Adrenal gland (tissue), 9 donors: ENCODE measurements at regions not wholly inside any gene's neighbourhood (a gene's known extent, or its start where the extent isn't known, plus 50 kb on each side); places are given as distances from the start of the nearest gene placed in this dataset.
"Not testable (repeated sequence)": the region's sequence is repeated elsewhere in the genome, so short reads cannot be mapped to it uniquely, and the experiment has no call there.

Source experiments
- DNase-seq, 7 donors: peaks; one replicate each; pipeline ENCODE4 v3.0.0-alpha.2; 2019 to 2020
- H3K27ac ChIP-seq, 5 donors: fragments of 200-600 bp; sonication (generic) in 4 of 5; 1 replicate in 3 of 5; 2 replicates in 2 of 5; pipeline versions ENCODE4 v1.5.1 to v1.8.0; 2016 to 2020; ENCODE audit warnings: mild to moderate bottlenecking in 1 of 5
- H3K27me3 ChIP-seq: fragments of 200-600 bp; 2 replicates; pipeline ENCODE4 v1.8.0; 2021
- H3K36me3 ChIP-seq, 2 donors: fragments of 200-600 bp; replicated peaks in 1 of 2; 1 replicate in 1 of 2; 2 replicates in 1 of 2; pipeline versions ENCODE4 v1.5.1 to v1.8.0; 2018 to 2022
- H3K4me1 ChIP-seq, 2 donors: fragments of 200-600 bp; replicated peaks in 1 of 2; 1 replicate in 1 of 2; 2 replicates in 1 of 2; pipeline versions ENCODE4 v1.5.1 to v1.8.0; 2018 to 2021
- H3K4me3 ChIP-seq, 4 donors: fragments of 200-600 bp; sonication (generic) in 3 of 4; one replicate each; pipeline ENCODE4 v1.5.1; 2016 to 2018
- H3K9me3 ChIP-seq, 3 donors: fragments of 200-600 bp; sonication (generic) in 1 of 3; replicated peaks in 1 of 3; 1 replicate in 2 of 3; 2 replicates in 1 of 3; pipeline versions ENCODE4 v1.5.1 to v1.8.0; 2016 to 2021
- POLR2A ChIP-seq, 2 donors: fragments of 450-650 bp; IDR thresholded peaks; one replicate each; pipeline ENCODE4 v1.6.1; 2017; ENCODE audit warnings: antibody characterized with exemption in 2 of 2, mild to moderate bottlenecking in 2 of 2, moderate library complexity in 1 of 2
- WGBS, 4 donors: extraction: QIAGEN DNeasy Blood & Tissue Kit in 2 of 4; methylation state at CpG; one replicate each; pipeline versions ENCODE4 v1.1.5 to v1.1.7; 2013 to 2017; 5-methylcytosine and 5-hydroxymethylcytosine counted together
- intact Hi-C, 2 donors: fragments of 100-400 bp; cut with DNase I; formaldehyde crosslinking; loops; one replicate each; pipeline versions ENCODE4 v1.14.1 to v1.15.0; 2022 to 2023
- TF ChIP-seq, protein P1 (sequence below), 6 experiments: fragments of 450-650 bp in 4 of 6; fragments of 200-600 bp in 2 of 6; sonication (generic) in 1 of 6; IDR thresholded peaks; 1 replicate in 5 of 6; 2 replicates in 1 of 6; pipeline versions ENCODE4 v1.5.1 to v1.8.0; 2016 to 2021; ENCODE audit warnings: antibody characterized with exemption in 6 of 6, mild to moderate bottlenecking in 2 of 6, moderate library complexity in 1 of 6
- donor health status: healthy with polysubstance abuse.
- donor health status: Bipolar disorder and iron deficiency.
- donor health status: DM: yes; HTN: yes; CAD: no.
- donor health status: DM: no; HTN: no; CAD: no.
- donor health status: DM: no; HTN: no; CAD: no.

DNA sequence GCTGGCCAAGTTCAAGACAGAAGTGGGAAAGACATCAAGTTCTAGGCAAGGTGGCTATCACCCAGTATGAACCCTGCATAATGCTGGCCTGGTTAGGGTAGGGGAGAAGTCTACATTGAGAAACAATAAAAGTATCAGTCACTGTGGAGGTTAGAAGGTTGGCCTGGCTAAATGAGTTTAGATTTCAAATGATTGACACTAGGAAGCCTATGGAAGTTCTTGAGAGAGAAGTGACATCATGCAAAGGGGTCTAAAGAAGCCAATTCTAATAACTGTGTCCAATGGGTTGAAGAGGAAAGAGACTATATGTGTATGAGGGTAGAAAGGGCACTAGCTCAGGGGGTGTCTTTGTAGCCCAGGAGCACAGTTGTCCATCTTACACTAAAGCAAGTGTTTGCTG, 98.5 kb upstream of the MBIP start:
- Histone ChIP-seq H3K9me3 (no peaks in the 10 kb centered on the region), H3K4me1 (no peaks in the 10 kb centered on the region), H3K27me3 (no peaks in the 10 kb centered on the region), H3K27ac (no peak overlapping the region), H3K36me3 (no peaks in the 10 kb centered on the region), H3K4me3 (no peak overlapping the region)
- no peak for TF ChIP-seq POLR2A (IDR thresholded peaks at IDR 0.05)
- TF ChIP-seq, protein P1, sequence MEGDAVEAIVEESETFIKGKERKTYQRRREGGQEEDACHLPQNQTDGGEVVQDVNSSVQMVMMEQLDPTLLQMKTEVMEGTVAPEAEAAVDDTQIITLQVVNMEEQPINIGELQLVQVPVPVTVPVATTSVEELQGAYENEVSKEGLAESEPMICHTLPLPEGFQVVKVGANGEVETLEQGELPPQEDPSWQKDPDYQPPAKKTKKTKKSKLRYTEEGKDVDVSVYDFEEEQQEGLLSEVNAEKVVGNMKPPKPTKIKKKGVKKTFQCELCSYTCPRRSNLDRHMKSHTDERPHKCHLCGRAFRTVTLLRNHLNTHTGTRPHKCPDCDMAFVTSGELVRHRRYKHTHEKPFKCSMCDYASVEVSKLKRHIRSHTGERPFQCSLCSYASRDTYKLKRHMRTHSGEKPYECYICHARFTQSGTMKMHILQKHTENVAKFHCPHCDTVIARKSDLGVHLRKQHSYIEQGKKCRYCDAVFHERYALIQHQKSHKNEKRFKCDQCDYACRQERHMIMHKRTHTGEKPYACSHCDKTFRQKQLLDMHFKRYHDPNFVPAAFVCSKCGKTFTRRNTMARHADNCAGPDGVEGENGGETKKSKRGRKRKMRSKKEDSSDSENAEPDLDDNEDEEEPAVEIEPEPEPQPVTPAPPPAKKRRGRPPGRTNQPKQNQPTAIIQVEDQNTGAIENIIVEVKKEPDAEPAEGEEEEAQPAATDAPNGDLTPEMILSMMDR (IDR thresholded peaks at IDR 0.05): no peak
- intact Hi-C loops: no loop called here
- DNase-seq: no peak

DNA sequence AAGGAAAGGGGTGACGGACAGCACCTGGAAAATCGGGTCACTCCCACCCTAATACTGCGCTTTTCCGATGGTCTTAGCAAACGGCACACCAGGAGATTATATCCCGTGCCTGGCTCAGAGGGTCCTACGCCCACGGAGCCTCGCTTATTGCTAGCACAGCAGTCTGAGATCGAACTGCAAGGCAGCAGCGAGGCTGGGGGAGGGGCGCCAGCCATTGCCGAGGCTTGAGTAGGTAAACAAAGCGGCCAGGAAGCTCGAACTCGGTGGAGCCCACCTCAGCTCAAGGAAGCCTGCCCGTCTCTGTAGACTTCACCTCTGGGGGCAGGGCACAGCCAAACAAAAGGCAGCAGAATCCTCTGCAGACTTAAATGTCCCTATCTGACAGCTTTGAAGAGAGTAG, 91.5 kb upstream of the MBIP start:
- H3K9me3 ChIP-seq, H3K36me3 ChIP-seq, H3K27me3 ChIP-seq, intact Hi-C loops, H3K4me3 ChIP-seq, H3K27ac ChIP-seq, DNase-seq, H3K4me1 ChIP-seq: not testable (repeated sequence)
- WGBS, 4 donors: 67 to 89% (median 84%) methylated on average over 12 to 17 of the region's 17 CpGs

DNA sequence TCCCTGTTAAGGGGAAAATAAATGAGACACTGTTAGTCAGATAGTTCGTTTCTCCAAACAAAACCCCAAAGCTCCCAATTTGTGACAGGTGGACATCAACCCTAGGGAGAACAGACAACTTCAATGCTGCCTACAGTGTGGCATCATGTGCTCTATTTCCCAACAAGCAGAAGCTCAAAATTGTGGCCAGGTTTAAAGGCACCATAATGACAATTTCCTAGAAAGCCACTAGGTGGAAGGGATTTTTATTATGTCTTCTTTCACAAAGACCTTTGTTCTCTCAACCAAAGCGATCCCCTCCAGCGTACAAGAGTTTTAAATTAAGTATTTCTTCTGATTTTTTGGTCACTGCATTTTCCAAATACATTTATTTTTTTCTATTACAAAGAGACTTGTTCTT, 88.0 kb upstream of the MBIP start:
- 47 to 73% (median 67%) methylated on average over 3 of the region's 3 CpGs for WGBS, 4 donors
- TF ChIP-seq, protein P1 (IDR thresholded peaks at IDR 0.05): no peak
- no peak for TF ChIP-seq POLR2A (IDR thresholded peaks at IDR 0.05)
- DNase-seq: no peak
- Histone ChIP-seq H3K27me3 (no peaks in the 10 kb centered on the region), H3K36me3 (no peaks in the 10 kb centered on the region), H3K9me3 (no peaks in the 10 kb centered on the region), H3K4me1 (no peaks in the 10 kb centered on the region), H3K4me3 (no peak overlapping the region), H3K27ac (no peak overlapping the region)
- intact Hi-C loops: no loop called here

DNA sequence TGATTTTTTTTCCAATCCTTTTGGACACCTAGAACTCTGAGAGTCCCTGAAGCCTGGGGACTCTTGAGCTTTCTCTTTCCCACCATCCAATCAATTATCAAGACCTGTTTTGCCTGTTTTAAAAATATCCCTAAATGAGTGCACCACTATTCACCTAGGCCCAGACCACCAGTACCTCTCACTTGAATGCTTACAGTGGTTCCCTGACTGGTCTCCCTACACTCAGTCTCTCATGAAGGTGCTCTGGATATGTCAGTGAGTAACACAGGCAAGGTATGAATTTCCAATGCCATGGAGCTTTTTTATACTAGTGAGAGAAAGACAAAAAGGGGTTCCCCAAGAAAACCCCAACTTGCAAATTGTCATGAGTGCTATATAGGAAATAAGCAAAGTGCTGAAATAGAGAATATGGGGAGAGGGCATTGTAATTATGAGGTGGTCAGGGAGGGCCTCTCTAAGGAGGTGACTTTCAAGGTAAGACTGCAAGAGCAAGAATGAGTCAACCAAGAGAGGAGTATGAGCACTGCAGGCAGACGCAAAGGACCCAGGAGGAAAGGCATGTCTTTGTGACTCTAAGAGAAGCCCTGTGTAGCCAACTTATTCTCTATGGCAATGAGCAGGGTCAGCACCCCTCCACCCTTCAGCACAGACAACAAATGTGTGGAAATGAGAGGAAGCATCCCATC, 85.3 kb upstream of the MBIP start:
- H3K9me3 ChIP-seq: no peaks in the 10 kb centered on the region
- no peak overlapping the region for H3K4me3 ChIP-seq
- H3K27me3 ChIP-seq: no peaks in the 10 kb centered on the region
- DNase-seq: no peak
- no peak overlapping the region for H3K27ac ChIP-seq
- WGBS, 4 donors: 79 to 91% (median 85%) methylated on average over 1 of the region's 1 CpG
- H3K36me3 ChIP-seq: no peaks in the 10 kb centered on the region
- H3K4me1 ChIP-seq: no peaks in the 10 kb centered on the region
- intact Hi-C loops: no loop called here
- TF ChIP-seq, protein P1 (IDR thresholded peaks at IDR 0.05): no peak
- TF ChIP-seq POLR2A (IDR thresholded peaks at IDR 0.05): no peak

DNA sequence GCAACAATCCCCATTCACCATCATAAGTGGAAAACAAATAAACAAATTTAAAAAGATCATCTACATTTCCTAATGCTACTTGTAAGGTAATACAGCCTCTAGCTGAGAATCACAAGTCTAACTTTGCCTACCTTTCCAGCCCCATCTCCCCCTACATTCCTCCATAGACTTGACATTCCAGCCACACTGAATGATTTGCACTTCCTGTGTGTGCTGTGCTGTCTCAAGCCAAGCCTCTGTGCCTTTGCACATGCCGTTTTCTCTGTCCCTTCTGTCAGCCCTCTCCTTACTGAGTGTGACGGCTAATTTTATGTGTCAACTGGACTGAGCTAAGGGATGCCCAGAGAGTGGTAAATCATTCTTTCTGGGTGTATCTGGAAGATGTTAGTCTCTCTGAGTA, 82.4 kb upstream of the MBIP start:
- Histone ChIP-seq H3K4me3 (no peak overlapping the region), H3K36me3 (no peaks in the 10 kb centered on the region), H3K27ac (no peak overlapping the region), H3K27me3 (no peaks in the 10 kb centered on the region), H3K9me3 (no peaks in the 10 kb centered on the region), H3K4me1 (no peaks in the 10 kb centered on the region)
- 64 to 75% (median 71%) methylated on average over 2 of the region's 2 CpGs for WGBS, 4 donors
- intact Hi-C loops: no loop called here
- no peak for TF ChIP-seq POLR2A (IDR thresholded peaks at IDR 0.05)
- TF ChIP-seq, protein P1 (IDR thresholded peaks at IDR 0.05): no peak
- no peak for DNase-seq
